Activated CD4-positive, alpha-beta T cell treated with anti-CD3 and anti-CD28 coated beads for 4 hours (primary cell): ENCODE measurements at regions not wholly inside any gene's neighbourhood (a gene's known extent, or its start where the extent isn't known, plus 50 kb on each side); places are given as distances from the start of the nearest gene placed in this dataset.
"Not testable (repeated sequence)": the region's sequence is repeated elsewhere in the genome, so short reads cannot be mapped to it uniquely, and the experiment has no call there.

Experiments
- DNase-seq, 2 donors: peaks; one replicate each; pipeline ENCODE4 v3.0.0-alpha.2; 2020

DNA sequence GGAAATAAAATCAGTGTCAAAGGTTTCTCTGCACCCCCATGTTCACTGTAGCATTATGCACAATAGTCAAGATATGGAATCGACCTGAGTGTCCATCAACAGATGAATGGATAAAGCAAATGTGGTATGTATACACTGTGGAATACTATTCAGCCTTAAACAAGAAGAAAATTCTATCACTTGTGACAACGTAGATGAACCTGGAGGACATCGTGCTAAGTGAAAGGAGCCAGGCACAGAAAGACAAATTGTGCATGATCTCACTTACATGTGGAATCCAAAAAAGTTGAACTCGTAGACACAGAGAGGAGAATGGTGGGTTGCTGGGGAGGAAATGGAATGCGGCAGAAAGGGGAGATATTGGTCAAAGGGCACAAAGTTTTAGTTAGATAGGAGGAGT is 136.3 kb upstream of the ESR1 start:
- no peak for DNase-seq

DNA sequence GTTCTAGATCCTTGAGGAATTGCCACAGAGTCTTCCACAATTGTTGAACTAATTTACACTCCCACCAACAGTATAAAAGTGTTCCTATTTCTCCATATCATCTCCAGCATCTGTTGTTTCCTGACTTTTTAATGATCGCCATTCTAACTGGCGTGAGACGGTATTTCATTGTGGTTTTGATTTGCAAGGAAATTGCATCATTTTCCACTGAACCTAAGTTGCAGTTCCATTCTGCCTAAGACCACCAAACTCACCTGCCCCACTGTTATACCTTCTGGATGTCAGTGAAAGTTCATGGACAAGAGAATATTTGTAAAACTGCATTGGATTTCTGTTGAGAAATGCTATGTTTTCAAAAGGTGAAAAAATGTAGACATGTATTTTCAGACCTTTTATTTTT is 132.9 kb upstream of the ESR1 start:
- DNase-seq: no peak

DNA sequence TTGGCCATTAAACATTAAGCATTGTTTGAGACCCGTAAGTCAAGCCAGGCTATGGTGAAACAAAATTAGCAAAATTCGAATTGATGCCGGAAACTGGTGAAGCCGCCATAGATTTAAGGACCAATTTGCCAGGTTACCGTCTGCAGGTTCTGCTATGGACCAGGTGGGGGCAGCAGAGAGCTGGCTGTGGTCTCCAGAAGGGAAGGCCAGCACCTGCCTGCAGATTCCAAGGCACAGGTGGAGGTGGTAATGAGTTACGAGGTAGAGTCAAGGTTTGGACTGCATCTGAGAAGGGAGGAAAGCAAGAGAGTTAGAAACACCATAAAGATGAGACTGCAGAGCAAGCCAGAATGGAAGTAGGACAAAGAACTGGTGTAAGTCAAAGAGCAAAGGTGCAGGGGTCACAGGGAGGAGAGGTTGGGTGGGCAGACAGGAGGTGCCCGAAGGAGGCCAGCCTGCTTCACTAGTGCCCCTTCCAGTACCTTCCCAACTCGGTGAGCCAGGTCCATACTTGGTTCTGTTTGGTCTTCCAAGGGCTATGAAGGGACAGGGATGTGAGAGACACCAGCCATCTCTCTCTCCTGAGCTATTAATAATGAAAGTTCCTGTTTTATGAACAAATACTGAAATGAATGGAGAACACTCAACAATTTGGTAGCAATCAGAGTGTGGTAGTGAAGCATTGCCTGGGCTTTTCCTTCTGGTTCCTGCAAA is 131.6 kb upstream of the ESR1 start:
- peak; percentile 33 to 41 for DNase-seq

DNA sequence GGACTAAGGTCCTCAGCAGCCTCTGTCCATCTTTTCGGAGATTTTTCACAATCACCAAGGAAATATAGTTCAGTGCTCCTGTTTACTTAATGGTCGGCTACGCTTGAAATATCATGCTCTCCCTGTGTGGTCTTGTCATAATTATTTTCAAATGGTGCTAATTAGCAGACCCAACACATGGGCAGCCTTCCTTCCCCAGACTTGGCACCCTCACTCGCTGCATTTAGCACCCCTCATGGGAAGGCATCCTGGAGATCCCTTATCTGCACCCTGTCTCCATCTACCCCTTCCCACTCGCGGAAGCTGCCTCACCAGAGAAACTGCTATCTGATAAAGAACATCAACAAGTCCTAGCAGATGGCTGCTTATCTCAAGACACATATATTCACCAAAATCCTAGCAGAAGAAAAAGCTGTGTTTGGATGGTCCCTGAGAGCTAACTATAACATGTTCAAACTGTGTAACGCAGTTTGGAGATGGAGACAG is 131.0 kb upstream of the ESR1 start:
- no peak for DNase-seq

DNA sequence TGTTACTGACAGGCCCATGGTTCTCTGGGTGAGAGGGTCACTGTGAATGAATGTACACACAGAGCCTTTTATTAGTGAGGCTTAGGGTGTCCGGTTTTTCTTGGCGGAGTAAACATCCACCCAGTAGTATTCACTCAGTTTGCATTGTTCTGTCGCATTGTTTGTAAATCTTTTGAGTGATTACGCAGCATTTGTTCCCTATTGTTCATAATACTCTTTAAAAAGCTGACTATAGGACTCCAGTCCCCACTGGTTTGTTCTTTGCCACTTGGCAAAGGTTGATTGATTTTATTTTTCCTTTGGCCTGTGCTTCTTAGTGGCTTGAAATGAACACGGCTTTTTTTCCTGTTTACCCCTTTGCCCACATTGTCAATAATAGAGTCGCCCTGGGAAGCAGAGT is 130.1 kb upstream of the ESR1 start:
- no peak for DNase-seq

DNA sequence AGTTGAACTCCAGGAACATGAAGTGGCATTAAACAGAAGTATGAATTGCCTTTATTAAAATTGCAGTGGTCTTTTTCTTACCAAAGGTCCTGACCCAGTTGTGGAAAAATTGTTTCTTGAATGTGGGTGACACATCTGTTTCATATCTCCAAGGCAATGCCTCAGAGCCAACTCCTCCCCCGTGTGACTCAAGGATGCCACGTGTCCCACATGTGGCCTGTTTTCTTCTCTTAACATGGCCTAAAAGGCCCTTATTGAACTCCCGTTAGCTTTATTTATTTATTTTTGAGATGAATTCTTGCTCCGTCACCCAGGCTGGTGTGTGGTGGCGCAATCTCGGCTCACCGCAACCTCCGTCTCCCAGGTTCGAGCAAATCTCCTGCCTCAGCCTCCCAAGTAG is 128.4 kb upstream of the ESR1 start:
- no peak for DNase-seq

DNA sequence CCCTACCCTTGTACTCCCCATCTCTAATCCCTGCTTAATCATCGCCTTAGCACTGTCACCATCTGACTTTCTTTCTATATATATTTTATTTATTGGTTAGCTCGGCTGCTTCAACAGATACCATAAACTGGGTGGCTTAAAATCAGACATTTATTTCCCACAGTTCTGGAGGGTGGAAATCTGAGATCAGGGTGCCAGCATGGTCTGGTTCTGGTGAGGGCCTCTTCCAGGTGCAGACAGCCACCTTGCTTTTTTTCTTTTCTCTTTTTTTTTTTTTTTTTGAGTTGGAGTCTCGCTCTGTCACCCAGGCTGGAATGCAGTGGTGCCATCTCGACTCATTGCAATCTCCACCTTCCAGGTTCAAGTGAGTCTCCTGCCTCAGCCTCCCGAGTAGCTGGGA is 127.5 kb upstream of the ESR1 start:
- DNase-seq: no peak

DNA sequence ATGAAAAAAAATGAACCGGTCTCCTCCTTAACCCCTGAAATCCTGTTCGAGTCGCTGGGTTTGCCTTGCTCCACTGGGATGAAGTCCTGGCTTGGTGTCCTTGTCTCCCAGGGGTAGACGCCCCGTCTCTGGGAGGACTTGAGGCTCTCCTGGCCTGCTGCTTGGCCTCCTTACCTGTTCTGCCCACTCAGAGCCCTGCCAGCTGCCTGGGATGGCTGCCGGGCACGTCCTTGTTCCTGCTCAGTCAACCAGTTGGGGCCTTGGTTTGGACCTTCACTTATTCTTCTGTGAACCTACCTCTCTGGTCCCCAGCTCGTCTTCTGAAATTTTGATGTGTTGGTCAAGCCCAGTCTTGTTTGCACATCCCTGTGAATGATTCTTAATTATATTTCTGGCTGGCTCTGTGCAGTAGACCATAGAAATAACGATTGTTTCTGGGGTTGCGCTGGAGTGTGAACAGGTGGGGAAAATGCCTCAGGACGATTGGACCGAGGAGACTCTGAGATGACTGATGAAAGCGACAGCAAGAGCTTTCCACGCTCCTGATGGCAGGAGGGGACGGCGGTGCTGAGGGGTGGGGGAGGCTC is 126.5 kb upstream of the ESR1 start:
- no peak for DNase-seq

DNA sequence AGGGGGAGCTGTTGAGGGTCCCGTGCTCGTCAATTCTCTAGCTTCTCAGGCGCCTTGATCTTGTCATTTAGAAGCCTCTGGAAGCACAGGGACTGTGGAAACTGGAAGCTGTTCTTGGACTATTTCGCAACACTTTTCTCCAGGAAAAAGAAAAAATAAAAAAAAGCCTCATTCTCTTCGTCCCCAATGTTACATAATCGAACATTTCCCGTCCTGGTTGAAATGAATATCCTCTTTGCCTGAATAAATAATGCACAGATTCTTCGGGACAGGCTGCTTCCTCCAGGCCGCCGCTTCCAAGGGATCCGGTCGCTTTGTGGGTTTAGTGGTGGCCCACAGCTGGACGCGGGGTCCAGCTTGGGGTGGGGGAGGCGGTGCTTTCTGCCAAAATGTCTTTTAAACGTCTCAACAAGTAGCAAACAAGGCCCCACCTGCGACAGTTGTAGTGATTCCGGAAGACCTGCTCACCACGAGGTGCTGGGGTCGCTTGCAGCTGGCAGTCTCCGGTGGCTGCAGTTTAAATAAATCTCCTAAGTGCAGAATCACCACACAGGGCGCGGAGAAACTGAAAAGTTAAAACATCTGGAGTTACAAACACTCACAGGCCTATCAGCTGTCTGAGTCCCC is 125.9 kb upstream of the ESR1 start:
- no peak for DNase-seq

DNA sequence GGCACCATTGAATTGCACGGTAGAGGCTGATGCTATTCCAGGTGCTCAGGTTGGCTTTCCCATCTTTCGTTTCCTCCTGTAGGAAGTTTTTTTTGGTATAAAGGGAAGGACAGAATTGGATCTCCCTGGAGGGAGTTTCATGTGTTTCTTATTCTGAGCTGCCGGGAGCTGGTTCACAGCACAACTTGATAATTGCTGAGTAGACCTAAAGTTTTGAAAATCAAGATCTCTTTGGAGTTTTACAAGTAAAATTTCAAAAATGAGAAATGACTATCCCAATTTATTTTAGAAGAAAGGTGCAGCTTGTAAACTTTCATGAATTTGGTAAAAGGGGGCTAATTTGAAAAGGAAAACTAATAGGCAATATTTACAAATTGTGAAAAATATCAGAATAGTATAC is 125.2 kb upstream of the ESR1 start:
- DNase-seq: no peak

DNA sequence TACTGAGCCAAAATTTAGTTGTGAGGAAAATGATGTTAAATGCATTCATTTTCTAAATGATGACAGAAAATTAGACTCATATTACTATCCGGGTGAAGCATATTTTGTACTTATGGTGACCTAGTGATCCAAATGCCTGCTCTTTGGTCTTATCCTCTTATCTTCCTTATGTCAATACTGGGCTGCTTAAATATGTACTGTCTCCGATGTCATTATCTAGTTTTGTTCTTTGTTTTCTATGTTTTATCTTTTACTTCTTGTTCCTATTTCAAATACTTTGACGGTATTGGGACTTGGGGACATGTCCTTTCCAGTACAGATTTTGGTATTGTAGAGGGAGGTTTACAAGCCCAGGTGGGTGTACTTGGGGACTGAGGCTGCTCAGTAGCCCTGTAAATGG is 124.6 kb upstream of the ESR1 start:
- no peak for DNase-seq

DNA sequence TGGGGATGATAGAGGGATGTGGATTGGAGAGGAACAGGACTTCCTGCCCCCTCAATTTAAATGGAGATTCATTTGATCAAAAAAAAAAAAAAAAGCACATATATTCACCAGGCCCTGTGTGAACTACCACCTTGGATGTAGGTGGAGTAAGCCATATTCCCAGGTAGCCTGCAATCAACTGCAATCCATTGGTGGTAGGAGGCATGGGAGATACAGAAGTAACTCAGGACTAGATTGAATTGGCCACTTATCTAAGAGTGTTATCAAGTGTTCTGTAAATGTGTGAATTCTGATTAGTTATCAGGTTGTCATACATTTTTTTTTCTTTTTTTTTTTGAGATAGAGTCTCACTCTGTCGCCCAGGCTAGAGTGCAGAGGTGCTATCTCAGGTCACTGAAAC is 124.1 kb upstream of the ESR1 start:
- DNase-seq: no peak

DNA sequence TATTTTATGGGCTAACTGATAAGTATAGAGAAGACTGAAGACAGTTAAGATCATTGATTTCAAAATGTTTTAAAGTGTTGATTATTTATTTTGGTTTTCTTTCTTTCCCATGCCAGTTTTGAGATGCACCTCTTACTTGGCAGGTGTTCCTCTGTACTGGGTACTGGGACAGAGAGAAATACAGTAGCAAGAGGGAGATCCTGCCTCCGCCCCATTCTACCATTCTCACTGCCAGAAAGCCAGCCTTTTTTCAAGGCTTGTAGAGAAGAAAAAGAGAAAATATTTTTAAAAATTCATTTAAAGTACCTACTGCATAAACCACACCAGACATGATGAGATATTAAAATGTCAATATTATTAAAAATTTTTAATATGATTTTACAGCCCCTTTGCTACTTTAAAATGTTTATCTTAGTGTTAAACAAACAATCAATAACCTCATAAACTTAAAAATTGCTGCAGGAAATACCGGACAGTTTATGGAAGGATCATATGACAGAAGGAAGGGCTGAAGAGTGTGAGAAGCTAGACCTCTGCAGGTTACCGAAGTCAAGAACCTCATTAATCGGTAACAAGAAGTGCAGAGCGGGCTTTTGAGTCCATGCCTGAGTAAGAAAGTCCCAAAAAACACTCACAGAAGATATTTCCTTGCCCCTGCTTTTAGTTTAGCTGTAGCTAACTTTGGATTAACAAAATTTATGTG is 117.8 kb upstream of the ESR1 start:
- no peak for DNase-seq

DNA sequence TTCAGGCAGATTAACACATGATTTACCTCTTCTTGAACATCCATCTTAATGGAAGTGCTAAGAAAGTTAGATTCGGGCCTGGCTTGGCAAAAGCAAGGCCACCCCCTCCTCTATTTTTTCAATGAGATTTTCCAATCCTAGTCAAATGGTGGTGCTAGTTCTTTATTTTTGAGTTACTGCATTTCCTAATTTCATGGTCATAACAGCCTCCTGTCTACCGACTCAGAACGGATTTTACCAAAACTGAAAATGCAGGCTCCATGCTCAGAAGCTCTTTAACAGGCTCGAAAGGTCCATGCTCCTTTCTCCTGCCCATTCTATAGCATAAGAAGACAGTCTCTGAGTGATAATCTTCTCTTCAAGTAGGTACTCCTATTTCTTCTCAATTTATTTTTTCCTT is 117.2 kb upstream of the ESR1 start:
- DNase-seq: peak in 1 of 2 donors; percentile 9

DNA sequence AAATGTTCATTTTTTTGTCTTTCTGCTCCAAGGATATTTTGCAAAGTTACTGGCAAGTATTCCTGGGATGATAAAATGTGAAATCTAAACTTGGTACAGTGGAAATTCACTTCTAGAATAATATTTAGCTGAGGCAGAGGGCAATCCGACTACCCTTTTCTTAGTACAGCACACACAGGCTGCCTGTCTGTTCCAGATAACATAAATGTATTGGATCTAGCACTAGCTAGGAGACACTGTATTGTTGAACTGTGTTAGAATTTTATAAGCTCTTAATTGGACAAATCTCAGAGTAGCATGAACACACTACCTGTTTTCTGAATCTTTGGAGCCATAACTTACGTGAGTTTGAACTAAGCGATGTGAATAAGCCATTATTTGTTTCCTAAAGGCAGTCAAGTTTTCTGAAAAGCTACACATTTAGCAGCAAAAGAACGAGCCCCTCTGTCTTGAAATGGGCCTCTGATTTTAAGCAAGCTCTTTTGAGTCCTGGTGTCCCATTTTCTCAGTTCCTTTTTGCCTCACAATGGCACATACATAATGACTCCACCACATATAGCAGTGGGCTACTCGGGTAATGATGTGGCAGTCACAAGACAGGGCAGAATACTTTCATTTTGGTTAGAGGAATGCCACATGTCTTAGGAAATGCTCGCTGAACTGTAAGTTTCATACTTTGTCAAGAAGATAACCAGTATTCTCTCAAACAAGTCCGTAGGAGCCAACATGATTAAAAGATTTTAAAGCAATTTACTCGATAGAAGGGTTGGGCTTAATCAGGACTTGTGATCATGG is 116.5 kb upstream of the ESR1 start:
- DNase-seq: peak in 1 of 2 donors; percentile 12

DNA sequence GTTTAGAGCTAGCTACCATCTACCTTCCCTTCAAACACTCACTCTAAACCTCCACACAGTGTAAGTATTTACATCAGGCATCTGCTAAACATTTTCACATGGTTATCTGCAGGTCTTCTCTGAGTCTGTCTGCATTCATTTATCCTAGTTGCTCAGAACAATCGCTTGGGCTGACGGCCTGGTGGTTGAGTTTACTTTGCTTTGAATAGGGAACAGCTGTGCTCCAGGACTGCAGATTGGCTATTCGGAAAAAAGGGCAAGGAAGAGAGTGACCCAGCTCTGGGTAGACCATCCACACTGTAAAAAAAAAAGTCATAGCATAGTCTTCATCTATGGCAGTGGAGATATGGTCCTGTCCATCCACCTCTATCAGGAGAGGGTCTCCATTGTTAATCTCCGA is 115.3 kb upstream of the ESR1 start:
- no peak for DNase-seq

DNA sequence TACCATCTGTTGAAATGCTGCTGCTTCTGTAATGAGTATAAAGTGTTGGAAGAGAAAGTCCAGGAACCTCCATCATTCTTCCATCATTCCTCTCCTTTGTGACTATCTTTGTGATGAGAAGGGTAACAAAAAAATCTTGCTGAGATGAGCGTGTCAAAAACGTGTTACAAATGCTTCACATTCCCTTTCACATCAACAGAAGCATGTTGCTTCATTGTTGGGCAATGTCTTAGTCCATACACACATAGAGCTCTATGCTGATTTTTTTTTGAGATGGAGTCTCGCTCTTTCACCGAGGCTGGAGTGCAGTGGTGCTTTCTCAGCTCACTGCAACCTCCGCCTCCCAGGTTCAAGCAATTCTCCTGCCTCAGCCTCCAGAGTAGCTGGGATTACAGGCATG is 114.1 kb upstream of the ESR1 start:
- DNase-seq: no peak

DNA sequence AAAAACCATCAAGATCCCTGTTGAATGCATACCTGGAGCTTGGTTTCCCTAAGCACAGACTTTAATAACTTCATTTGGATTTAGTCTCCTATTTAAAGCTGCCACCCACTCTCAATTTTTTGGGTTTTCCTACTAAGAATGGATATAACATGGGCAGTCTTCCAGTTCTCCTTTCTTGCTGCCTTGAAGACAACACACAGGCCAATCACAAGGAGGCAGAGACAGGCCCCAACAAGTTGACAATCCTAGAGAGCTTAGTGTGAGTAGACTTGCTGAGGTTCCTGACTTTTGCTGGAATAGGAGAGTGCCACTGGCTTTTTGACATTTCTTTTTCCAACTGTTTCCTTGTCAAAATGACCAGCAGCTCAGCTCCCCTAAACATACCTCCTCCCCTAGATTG is 112.3 kb upstream of the ESR1 start:
- no peak for DNase-seq

DNA sequence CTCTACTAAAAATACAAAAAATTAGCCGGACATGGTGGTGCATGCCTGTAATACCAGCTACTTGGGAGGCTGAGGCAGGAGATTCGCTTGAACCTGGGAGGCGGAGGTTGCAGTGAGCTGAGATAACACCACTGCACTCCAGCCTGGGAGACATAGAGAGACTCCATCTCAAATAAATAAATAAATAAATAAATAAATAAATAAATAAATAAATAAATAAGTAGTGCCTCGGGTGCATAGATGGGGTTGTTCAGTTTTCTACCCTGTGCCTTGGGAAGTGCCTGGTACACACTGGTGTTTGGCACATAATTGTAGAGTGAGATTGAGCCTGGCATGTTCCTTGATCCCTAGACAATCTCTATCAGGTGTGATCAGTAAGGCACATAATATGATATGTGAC is 111.2 kb upstream of the ESR1 start:
- not testable (repeated sequence) for DNase-seq

DNA sequence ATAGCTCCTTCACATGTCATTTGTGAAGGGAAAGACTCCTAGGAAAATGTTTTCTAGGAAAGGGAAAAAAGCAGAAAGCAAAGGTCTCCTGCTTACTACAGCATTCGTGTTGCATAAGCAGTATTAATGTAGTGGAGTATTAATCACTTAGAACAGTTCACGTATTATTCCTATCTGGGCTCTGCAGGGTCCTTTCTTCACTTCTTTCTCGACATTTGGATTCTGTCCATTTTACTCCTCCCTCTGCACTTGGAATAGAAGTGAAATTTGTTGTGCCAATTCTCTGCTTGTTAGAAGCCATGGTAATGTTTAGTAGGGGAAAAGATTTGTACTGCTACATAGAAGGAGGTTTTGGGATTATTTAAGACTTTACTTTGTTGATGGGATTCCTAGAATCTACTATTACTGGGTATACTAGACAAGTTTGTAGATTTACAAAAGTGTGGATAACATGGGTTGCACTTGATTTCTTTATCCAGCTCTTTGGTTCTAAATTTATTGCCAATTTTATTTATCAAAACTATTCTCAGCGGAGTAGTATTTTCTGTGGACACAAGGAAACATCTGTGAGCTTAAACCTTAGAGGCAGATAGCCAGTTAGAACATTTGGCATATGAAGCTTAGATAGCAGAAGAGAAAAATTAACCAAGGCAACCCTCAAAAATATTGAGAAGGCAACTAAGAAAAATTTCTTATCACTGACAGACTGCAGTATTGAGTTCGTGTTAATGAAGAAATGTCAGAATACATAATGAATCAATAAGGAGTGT is 108.4 kb upstream of the ESR1 start:
- DNase-seq: no peak

DNA sequence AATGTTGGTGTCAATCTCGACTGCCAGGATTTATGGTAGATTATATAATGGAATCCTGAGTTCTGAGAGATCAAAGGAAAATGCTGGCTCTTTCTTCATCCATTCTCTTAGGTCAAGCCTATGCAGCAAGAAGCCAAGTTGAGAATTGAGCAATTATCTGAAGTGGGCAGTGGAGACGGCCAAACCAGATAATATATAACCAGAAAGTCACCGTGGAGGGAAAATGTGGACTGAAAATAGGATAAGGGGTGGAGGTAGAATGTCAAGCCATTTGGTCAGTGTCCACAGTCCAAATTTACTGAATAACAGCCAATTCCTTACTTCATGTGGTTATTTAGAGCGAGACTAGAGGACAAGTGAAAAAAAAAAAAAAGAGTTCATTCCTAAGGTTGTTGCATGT is 107.8 kb upstream of the ESR1 start:
- no peak for DNase-seq

DNA sequence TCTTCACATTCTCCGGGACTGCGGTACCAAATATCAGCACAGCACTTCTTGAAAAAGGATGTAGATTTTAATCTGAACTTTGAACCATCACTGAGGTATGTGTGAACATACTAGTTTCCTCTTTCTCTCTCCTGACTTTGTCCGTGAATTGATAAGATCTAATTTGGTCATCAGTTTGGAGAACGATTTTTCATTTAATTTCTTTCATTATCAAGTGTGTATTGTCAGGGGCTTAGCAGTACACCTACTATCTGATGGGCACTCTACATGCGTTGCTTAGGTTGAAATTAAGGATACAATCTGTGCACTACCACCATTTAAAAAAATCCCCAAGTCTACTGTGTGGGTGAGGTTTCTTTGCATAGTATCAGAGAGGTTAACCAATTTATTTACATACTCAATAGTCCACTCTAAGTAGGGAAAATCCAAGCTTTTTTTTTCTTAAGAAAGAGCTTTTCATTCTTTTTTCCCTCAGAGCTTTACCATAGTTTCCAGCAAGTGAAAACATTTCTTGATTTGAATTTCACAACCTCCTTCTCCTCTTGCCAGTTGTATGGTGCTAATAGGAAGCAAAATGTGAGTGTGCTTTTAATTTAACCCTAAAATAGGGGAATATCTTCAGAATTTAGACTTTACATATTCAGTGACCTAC is 105.4 kb upstream of the ESR1 start:
- DNase-seq: no peak
